HG03159 (cell line): ENCODE measurements at regions not wholly inside any gene's neighbourhood (a gene's known extent, or its start where the extent isn't known, plus 50 kb on each side); places are given as distances from the start of the nearest gene placed in this dataset.
"Not testable (repeated sequence)": the region's sequence is repeated elsewhere in the genome, so short reads cannot be mapped to it uniquely, and the experiment has no call there.

Experiments
- ATAC-seq: cut with Tn5 transposase; IDR thresholded peaks from one replicate; pipeline ENCODE4 v1.9.1; 2021; ENCODE audit warnings: mild to moderate bottlenecking, moderate library complexity; ENCODE audit not compliant: unreplicated experiment

DNA sequence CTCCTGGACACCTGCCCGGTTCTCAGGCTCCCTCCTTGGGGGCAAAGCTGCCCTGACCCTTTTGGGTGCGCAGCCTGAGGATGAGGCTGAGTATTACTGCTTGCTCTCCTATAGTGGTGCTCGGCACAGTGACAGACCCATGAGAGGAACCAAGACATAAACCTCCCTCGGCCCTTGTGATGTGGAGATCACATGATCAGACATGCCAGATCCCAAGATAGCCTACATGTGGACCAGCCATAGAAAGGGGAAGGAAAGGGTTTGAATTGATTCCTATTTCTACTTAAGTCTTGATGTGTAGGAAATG lies 125.3 kb downstream of the VPREB1 start:
- no peak for ATAC-seq

DNA sequence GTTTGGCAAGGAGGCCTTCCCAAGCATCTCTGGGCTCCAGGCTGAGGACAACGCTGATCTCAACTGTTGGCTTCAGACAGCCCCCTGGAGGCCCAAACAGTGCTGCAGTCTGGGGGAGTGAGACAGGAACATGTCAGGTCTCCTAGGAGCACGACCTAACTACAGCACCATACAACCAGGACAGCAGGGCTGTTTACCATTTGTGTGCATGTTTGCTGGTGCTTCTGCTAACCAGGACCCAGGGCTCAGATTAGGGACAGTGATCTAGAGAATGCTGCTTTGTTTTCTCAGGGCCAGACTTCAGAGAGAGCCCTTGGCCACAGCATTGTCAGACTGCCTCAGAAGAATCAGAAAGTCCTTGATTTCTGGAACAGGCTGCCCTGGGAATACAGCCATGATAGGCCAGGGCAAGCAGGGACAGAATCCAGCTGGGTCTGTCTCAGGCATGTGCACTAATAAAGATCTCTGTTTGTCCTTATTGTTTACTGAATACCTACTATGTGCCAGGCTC lies 126.5 kb downstream of the VPREB1 start:
- no peak for ATAC-seq

DNA sequence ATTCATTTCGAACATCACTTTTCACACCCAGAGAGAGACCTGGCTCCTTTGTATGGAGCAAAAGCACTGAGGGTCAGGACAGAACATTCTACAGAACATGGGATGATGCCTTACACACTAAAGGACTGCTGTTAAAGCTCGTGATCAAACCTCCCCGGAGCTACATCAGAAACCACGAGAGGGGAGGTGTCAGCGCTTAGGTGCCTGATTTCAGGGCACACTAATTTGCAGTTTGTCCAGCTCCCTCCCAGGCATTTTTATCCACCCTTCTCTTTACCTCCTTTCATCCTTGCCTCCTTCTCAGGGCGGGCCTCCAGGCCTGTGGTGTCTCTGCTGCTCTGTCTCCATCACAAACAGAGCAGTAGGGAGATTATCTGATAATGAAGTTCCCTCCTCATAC lies 127.5 kb downstream of the VPREB1 start:
- no peak for ATAC-seq

DNA sequence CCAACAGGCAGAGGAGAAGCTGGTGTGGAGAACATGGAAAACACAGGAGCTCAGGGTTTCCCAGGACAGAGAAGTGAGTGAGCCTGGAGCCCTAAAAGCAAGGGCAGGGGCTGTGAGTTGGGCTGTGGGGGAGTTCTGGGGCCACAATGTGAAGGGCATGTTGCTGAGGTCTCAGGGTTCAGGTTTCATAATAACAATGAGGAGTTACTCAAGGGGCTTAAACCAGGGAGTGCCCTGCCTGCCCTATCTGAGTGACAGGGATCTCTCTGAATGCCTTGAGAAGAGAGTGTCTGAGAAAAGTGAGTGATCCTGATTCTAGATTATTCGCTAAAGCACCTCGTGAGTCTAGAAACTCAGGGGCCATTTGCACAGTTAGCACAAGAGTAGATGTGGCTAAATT lies 129.6 kb downstream of the VPREB1 start:
- ATAC-seq = no peak

DNA sequence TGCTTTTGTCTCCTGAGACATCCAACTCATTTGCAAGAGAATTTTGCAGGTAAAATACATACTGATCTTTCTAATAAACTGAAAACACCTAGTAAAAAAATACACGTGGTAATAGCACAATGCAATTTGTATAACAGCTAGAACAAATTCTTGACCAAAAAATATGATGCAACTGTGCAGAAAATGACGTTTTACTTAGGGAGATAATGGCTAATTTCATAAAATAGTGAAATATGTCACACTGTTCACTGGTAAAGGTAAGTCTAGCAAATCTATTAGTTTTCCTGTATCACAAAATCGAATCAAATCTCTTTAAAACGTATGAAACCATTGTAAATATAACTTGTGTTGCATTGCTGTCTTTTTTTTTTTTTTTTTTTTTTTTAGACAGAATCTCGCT lies 130.0 kb downstream of the VPREB1 start:
- no peak for ATAC-seq

DNA sequence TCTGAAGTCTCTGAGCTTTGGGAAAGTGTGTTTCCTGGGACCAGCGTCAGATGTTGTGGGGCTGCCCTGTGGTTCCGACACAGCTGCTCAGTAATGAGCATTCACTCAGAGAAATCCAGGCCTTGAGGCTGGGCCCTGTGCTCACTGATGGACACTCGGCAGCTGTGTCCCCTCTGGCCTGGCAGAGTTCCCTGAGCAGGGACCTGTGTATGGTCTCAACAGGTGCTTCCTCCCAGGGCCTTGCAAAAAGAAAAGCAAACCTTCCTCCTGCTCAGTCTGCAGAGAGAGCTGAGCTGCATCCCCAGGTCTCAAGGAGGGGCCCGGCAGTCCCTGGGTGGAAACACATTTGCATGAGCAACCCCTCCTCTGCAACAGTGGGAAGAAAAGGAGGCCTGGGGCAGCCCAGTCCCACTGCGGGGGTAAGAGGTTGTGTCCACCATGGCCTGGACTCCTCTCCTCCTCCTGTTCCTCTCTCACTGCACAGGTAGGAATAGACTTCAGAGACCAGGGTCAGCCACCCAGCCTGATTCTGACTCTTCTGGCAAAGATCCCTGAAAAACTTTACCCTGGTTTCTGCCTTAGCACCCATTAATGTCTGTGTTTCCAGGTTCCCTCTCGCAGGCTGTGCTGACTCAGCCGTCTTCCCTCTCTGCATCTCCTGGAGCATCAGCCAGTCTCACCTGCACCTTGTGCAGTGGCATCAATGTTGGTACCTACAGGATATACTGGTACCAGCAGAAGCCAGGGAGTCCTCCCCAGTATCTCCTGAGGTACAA lies 131.2 kb downstream of the VPREB1 start:
- ATAC-seq = no peak

DNA sequence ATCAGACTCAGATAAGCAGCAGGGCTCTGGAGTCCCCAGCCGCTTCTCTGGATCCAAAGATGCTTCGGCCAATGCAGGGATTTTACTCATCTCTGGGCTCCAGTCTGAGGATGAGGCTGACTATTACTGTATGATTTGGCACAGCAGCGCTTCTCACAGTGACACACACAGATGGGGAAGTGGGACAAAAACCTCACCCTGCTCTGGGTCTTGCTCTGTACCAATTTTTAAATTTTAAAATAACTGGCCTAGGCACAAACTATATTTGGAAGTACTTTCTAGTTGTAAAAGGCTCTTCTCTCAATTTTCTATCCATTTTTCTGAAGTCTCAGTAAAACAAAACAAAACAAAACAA lies 131.7 kb downstream of the VPREB1 start:
- ATAC-seq = no peak

DNA sequence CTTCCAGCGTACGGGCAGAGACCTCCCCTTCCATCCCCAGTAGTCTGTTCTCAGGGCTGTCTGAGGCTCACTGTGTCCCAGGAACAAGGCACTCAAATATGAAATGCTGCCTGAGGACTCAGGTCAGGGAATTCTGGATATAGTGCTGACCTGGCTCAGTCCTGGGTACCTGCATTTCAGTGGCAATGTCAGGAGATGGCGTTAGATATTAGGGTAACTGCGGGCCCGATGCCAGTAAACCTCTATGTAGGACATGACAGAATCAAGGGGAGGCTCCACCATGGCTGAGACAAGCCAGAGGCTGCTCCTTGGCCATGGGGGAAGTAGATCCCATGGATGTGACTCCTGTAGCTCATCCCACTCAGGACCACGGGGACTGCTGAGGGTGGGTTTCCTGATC lies 131.7 kb downstream of the ZNF280B start:
- not testable (repeated sequence) for ATAC-seq

DNA sequence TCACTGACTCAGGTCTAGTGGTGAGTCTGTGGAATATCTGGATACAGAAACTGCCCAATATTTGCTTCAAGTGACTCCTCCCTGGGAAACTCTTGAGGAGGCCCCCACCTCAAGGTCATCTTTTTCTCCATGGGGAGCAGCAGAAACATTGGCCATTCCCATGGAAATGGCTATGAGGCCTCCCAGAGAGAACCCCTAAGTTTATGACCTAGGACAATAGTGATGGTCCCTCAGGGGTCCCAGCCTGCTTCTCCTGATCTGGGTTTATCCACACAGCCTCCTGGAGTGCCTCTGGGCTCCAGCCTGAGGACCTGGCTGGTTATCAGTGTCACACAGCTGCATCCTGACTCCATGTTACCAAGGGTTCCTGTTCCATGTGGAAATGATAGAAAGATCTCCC lies 131.2 kb downstream of the ZNF280B start:
- ATAC-seq = no peak

DNA sequence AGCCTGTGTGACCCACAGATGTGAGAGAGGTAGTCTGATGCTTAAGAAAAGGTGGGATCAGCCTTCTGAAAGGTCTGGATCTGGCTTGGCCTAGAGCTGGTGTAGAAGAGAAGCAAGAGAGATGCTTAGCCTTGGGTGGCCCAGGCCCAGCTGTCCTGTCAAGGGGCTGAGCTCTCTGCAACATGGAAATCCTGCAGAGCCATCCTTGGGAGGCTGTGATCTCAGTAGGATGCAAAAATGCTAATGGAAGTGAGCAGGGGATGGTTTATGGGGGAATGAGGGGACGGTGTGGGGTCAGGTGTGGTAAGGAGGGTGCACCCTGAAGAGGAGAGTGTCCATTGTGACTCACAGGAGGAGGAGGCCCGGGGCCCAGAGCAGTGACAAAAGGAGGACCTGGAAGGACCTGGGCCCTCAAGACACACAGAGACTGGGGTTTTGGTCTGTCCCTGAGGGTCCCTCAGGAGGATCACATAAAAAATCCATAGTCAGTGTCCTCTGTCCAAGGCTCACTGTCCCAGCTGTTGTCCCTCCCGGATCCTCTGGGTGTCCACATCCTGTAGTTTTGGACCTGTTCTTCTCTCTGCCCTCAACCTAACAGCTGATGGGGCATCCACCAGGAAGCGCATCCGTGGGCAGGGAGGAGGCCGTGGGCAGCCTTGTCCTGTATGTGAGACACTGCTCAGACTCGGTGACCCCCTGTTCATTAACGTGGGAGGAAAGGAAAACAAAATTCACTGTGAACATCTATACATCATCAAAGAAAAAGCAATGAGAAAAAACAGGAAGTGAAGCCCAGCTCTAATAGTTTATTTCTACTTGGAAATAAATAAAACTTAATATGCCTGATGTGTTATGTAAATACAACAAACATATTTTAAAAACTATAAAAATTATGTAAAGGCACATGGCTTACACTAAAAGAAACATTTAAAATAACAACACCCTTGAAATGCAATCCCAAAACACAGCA lies 129.8 kb downstream of the ZNF280B start:
- ATAC-seq = no peak

DNA sequence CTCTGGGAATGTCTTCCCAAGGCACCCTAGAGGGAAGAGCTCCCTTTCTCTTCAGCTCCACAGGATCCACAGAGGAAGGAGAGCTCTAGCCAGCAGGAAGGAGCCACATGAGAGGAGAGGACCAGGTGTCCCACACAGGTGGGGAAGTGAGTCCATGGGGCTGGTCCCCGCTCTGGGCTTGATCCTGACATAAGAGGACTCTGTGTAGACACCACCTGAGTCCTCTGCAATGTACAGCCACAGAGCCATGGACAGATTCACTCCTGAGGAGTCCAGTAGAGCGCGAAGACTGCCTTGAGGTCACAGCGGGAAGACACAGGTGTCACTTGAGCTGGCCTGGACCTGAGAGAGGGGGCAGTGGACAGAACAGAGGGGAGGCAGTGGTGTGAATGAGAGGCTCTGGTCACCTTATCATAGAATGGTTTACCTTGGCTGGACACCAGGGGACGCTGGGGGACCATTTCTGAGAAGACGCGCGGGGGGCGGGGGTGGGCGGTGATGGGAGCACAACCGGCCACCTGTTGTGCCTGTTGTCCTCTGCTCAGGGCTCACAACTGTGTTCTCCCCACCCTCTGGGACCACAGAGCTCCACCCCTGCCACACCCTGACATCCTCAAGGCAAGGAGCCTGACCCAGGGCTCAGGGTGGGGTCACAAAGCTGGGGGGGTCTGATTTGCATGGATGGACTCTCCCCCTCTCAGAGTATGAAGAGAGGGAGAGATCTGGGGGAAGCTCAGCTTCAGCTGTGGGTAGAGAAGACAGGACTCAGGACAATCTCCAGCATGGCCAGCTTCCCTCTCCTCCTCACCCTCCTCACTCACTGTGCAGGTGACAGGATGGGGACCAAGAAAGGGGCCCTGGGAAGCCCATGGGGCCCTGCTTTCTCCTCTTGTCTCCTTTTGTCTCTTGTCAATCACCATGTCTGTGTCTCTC lies 128.2 kb downstream of the ZNF280B start:
- ATAC-seq = no peak

DNA sequence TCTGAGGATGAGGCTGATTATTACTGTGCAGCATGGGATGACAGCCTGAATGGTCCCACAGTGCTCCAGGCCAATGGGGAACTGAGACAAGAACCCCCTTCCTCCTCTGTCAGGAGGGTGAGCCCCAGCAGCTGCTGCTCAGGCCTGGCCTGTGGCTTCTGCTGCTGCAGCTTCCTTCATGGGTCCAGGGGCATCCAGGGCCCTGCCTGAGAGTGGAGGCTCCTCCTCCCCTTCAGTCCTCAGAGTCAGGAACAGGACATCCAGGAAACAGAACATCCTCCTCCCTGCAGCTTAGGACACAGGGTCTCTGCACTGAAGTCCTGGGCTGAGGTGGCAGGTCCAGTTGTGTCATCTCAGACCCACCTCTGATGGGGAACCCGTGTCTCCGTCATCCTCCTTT lies 127.2 kb downstream of the ZNF280B start:
- not testable (repeated sequence) for ATAC-seq

DNA sequence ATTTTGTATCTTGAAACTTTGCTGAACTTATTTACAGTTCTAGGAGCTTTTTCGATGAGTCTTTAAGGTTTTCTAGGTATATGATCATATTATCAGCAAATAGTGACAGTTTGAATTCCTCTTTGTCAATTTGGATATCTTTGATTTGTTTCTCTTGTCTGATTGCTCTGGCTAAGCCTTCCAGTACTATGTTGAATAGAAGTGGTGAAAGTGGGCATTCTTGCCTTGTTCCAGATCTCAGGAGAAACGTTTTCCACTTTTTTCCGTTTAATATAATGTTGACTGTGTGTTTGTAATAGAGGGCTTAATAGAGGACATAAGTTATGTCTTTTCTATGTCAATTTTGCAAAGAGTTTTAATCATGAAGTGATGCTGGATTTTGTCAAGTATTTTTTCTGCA lies 124.3 kb downstream of the ZNF280B start:
- ATAC-seq = no peak

DNA sequence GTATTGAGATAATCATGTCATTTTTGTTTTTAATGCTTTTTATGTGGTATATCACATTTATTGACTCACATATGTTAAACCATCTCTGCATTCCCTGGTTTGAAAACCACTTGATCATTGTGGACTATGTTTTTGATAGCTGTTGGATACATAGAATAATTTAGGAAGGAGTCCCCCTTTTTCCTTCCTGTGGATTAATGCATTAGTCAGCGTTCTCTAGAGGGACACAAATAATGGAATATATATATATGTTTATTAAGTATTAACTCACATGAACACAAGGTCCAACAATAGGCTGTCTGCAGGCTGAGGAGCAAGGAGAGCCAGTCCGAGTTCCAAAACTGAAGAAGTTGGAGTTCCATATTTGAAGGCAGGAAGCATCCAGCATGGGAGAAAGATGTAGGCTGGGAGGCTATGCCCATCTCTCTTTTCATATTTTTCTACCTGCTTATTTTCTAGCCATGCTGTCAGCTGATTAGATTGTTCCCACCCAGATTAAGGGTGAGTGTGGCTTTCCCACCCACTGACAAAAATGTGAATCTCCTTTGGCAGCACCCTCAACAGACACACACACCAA lies 123.8 kb downstream of the ZNF280B start:
- ATAC-seq = no peak

DNA sequence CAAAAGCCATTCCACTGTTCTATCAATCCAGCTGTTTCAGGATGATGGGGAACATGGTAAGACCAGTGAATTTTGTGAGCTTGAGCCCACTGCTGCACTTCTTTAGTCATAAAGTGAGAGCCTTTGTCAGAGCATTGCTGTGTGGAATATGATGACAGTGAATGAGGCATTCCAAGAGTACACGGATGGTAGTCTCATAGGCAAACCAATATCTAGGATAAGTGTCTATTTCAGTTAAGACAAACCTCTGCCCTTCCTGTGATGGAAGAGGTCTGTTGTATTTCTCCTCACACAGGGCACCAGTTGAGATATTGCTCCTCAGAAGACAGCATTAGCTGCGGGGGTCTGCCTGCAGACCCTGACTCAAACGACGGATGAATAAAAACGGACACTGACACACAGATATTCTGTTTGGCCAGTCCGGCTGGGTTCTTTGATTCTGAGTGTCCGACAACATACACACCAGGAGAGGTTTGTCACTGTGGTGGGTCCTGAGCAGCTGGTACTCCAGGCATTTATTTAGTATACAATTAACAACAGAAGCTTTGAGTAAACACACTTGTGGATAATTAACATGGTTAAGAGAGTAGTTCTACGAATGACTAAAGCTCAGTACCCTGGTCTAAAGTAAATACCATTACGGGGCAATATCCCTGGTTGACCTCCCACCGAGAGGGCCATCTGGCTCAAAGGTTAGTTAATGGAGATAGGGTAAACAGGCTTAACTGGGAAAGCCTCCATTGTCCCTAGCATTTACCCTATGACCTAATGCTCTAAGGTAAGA lies 121.7 kb downstream of the ZNF280B start:
- no peak for ATAC-seq

DNA sequence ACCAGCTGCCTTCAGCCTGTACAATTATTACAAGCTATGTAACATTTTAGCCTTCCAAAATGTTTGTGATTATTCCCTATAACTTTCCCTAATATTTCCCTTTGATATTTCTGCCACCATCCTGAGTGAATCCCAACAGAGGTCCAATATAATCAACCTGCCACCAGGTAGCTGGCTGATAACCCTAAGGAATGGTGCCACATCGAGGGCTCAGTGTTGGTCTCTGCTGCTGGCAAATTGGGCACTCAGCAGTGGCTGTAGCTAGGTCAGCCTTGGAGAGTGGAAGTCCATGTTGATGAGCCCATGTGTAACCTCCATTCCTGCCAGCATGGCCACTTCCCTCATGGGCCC lies 121.2 kb downstream of the ZNF280B start:
- no peak for ATAC-seq

DNA sequence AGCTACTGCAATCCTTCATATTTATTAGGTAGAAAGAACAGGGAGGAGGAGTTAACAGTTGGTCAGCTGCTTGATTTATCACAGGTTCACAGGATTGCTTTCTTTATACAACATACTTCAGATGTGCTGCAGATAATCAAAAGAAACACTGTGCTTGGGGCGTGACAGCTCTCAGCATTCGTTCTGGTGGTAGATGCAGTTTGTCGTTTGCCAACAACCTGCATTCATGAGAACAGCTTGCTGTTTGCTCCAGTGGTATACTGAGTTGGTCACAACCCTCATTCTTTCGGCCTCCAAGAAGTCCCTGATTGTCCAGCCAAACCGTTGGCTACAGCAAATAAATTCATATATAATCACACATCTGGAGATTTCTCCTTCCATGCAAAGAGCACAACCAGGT lies 120.5 kb downstream of the ZNF280B start:
- no peak for ATAC-seq

DNA sequence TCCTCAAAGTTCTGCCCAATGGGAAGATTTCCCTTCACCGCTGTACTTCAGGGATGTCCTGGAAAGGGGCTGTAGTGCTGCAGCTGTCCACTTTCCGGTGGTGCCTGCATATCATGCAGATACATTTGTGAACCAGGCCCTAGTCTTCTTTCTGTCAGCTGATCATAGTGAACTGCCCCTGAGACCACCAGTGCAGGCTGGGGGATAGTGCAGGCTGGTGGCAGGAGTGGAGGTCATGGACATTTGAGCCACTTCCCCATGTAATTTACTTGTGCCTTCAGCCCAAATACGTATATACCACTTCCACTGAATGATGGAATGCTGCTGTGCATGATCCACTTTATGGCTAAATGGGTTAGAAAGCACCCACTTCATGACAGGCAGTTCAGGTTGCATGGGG lies 120.0 kb downstream of the ZNF280B start:
- ATAC-seq = no peak

DNA sequence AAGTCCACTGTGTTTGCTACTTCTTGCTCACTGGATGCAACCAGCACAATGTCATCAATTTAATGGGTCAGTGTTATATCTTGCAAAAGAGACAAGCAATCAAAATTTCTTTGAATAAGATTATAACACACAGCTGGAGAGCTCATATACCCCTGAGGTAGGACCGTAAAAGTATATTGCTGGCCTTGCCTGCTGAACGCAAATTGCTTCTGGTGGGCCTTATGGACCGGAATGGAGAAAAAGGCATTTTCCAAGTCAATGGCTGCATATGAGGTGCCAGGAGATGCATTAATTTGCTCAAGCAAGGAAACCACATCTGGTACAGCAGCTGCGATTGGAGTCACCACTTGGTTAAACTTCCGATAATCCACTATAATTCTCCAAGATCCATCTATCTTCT lies 119.1 kb downstream of the ZNF280B start:
- no peak for ATAC-seq

DNA sequence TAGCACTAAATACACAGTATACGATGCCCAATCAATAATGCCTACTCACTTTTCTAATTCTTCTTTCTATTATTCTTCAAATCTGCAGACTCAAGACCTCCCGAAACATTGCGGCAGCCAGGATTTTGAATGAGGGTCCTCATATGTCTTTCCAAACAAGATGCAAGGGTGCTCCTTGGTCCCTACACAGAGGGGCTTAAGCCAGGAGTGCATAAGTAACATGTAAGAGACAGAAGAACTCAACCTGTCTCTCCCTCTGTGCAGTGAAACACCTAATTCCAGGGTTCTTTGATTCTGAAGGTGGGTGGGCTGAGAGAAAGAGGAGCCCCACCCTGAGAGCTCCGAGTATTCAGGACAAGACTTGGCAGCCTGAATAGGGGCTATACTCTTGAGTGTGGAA lies 117.6 kb downstream of the ZNF280B start:
- ATAC-seq = no peak
